Skeletal muscle satellite cell (primary cell): ENCODE measurements at regions not wholly inside any gene's neighbourhood (a gene's known extent, or its start where the extent isn't known, plus 50 kb on each side); places are given as distances from the start of the nearest gene placed in this dataset.

Experiments used
- H3K27me3 ChIP-seq: 2 replicates; pipeline ENCODE4 v1.7.0; 2013; ENCODE audit warnings: low read length; ENCODE audit not compliant: control insufficient read depth, insufficient read depth
- H3K36me3 ChIP-seq: 2 replicates; pipeline ENCODE4 v1.7.0; 2013; ENCODE audit warnings: mild to moderate bottlenecking, control low read depth, low read length; ENCODE audit not compliant: insufficient read depth
- H3K4me1 ChIP-seq: 2 replicates; pipeline ENCODE4 v1.7.0; 2013; ENCODE audit warnings: low read length; ENCODE audit not compliant: control insufficient read depth, insufficient read depth
- H3K4me2 ChIP-seq: 2 replicates; pipeline ENCODE4 v1.7.0; 2013; ENCODE audit warnings: mild to moderate bottlenecking, low read length
- H3K4me3 ChIP-seq: 2 replicates; pipeline ENCODE4 v1.7.0; 2013; ENCODE audit warnings: low read length
- H3K9ac ChIP-seq: 2 replicates; pipeline ENCODE4 v1.7.0; 2013; ENCODE audit warnings: mild to moderate bottlenecking, low read depth, low read length, moderate library complexity
- H3K9me3 ChIP-seq: replicated peaks from 2 replicates; pipeline ENCODE4 v1.7.0; 2013; ENCODE audit warnings: mild to moderate bottlenecking, control low read depth, low read length

DNA sequence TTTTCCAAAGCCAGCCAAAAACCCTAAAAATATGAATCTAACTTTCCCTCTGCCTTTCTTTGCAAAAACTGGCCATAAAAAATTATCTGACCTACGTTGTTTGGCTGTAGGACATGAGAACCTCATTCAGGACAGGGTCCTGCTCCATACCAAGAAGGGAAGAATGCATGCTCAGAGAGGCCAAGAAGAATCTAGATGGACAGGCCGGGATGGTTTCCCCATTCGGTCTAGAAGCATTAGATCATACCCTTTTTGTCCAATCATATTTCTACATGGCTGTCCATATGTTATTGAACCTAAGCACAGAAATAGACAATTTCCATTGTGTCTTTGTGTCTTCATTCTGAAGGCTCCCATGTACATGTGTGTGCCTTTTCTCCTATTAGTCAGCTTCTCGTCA is 2120.4 kb upstream of the PIK3C3 start:
- no peak overlapping the region for H3K9ac ChIP-seq
- H3K4me1 ChIP-seq, result peaks cover 5% of the 10 kb centered on the region
- no peaks in the 10 kb centered on the region for H3K27me3 ChIP-seq

DNA sequence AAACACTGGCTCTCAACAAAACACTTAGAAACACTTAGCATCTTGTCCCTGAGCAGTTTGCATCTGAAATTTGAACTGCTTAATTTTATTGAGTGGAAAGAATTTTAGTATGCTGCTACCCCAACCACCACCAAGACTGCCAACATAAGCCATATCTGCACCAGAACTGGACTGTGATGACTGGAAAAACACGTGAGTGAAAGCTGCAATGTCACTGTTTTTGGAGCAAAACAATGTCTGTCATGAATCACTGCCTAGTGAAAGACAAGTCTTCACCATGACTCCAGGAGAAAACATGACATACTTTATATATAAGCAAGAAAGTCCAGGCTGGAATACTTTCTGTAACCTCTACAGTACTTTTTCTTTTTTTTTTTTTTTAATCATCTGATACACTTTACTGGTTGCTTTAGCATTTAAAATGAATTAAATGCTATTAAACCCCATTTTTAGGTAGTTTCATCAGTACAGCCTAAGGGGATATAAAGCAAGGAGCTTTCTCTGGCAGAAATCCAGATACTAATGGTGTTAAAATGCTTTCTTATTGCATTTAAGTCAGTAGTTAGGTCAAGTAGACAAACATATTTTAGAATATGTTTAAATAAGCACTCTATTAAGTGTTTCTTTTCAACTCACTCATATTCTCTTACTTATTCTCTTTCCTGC is 2129.4 kb upstream of the PIK3C3 start:
- Histone ChIP-seq H3K9me3 (no peaks in the 10 kb centered on the region), H3K27me3 (no peaks in the 10 kb centered on the region), H3K4me2 (no peak overlapping the region), H3K9ac (no peak overlapping the region), H3K36me3 (no peaks in the 10 kb centered on the region), H3K4me1 (peaks cover 11% of the 10 kb centered on the region), H3K4me3 (no peak overlapping the region)

More for the DNA sequence above, 2120.4 kb upstream of the PIK3C3 start:
- Histone ChIP-seq H3K4me3 (no peak overlapping the region), H3K9me3 (no peaks in the 10 kb centered on the region), H3K4me2 (no peak overlapping the region), H3K36me3 (no peaks in the 10 kb centered on the region)

DNA sequence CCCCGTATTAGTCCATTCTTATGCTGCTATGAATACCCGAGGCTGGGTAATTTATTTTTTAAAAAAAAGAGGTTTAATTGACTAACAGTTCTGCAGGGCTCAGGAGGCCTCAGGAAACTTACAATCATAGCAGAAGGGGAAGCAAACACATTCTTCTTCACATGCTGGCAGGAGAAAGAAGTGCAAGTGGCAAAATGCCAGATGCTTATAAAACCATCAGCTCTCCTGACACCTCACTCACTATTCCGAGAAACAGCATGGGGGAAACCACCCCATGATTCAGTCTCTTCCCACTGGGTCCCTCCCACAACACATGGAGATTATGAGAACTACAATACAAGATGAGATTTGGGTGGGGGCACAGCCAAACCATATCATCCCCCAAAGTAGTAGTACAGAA is 2148.5 kb upstream of the PIK3C3 start:
- Histone ChIP-seq H3K9me3 (no peaks in the 10 kb centered on the region), H3K27me3 (no peaks in the 10 kb centered on the region), H3K9ac (no peak overlapping the region), H3K4me1 (no peaks in the 10 kb centered on the region), H3K36me3 (no peaks in the 10 kb centered on the region), H3K4me3 (no peak overlapping the region), H3K4me2 (no peak overlapping the region)

DNA sequence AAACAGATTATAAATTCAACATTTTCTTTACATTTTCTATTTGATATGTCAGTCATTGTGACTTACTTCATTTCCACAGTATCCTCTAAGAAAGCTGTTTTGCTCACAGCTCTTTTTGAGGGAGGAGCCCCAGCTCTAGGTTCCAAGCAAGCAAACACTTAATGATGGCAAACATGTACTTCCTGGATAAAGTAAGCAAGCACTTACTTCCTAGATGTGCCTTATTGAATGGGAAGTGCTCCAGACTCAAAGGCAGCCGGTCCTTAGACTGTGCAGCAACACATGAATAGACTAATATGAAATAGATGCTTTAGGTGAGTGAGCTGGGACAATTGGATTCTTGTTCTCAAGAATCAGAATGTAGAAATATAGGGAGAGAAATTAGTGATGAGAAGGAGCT is 2149.8 kb upstream of the PIK3C3 start:
- H3K27me3 ChIP-seq, result no peaks in the 10 kb centered on the region
- no peak overlapping the region for H3K4me2 ChIP-seq
- no peaks in the 10 kb centered on the region for H3K9me3 ChIP-seq
- no peaks in the 10 kb centered on the region for H3K4me1 ChIP-seq
- no peaks in the 10 kb centered on the region for H3K36me3 ChIP-seq
- H3K4me3 ChIP-seq, result no peak overlapping the region
- H3K9ac ChIP-seq, result no peak overlapping the region

DNA sequence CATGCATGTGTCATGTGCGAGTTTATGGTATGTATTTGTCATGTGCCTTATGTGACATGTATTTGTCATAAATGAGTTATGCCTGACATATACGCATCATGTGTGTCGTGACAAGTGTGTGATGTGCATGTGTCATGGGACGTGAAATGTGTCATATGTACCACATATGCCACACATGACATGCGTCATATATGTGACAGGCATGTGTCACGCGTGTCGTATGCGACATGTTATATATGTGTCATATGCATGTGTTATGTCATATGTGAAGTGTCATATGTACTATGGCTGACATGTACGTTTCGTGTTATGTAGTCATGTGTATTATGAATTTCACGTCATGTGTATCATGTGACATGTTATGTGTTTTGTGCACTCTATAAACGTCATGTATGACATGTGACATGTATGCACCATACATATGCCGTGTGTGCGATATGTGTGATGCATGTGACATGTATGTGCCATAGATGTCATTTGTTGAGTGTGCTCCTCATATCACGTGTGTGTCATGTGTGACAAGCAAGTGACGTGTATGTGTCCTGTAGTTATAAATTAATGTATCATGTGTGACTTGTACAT is 2152.3 kb upstream of the PIK3C3 start:
- Histone ChIP-seq H3K9ac (no peak overlapping the region), H3K9me3 (no peaks in the 10 kb centered on the region), H3K4me2 (no peak overlapping the region), H3K27me3 (no peaks in the 10 kb centered on the region), H3K4me1 (no peaks in the 10 kb centered on the region), H3K4me3 (no peak overlapping the region), H3K36me3 (no peaks in the 10 kb centered on the region)

DNA sequence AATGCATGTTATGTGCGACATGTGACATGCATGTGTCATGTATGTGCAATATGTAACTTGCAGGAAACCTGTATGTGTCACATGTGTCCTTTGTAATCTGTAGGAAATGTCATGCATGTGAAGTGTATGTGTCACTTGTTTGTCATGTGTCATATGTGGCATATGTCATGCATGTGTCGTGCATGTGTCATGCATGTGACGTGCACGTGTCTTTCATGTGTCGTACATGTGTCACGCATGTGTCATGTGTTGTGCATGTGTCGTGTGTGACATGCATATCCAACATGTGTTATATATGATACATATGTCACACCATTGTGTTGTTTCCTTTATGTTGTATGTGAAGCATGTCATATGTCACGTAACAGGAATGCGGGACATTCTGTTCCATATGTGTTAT is 2153.2 kb upstream of the PIK3C3 start:
- Histone ChIP-seq H3K9ac (no peak overlapping the region), H3K36me3 (no peaks in the 10 kb centered on the region), H3K27me3 (no peaks in the 10 kb centered on the region), H3K4me3 (no peak overlapping the region), H3K9me3 (no peaks in the 10 kb centered on the region), H3K4me1 (no peaks in the 10 kb centered on the region), H3K4me2 (no peak overlapping the region)

DNA sequence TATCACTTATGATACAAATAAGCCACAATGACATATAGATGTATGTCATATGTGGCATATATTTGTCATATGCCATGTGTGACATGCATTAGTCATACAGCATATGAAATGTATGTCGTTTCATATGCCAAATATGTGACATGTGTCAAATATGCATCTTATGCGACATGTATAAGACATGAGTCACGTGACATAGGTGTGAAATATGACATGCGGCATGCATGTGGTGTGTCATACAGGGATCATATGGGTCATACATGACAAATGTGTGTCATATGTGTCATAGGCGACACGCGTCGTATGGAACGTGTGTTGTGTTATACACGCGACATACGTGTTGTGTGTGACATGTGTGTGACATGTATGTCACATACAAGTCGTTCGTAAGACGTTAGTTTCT is 2154.0 kb upstream of the PIK3C3 start:
- Histone ChIP-seq H3K9me3 (no peaks in the 10 kb centered on the region), H3K4me2 (no peak overlapping the region), H3K36me3 (no peaks in the 10 kb centered on the region), H3K27me3 (no peaks in the 10 kb centered on the region), H3K4me3 (no peak overlapping the region), H3K9ac (no peak overlapping the region), H3K4me1 (no peaks in the 10 kb centered on the region)

DNA sequence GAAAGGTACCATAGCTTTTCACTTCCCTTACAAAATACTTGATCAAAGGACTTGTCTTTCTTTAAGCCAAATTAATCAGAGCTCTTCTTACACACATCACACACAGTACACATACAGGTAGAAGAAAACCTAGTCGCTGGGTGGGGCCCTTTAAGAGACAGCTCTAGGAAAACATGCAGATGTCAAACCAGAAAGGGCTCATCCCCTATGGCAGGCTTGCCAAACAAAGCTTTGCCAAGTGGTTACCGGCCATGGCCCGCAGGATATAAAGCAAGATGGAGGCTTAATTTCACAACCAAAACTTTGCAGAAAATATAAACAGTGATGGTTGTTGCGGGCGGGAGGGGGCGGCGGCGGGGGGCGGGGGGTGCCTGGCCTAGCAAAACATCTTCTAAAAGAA is 2156.0 kb upstream of the PIK3C3 start:
- Histone ChIP-seq H3K27me3 (no peaks in the 10 kb centered on the region), H3K9ac (no peak overlapping the region), H3K9me3 (no peaks in the 10 kb centered on the region), H3K4me3 (peak overlapping the region; percentile 75), H3K4me2 (peak overlapping the region; percentile 57), H3K36me3 (no peaks in the 10 kb centered on the region), H3K4me1 (no peaks in the 10 kb centered on the region)

DNA sequence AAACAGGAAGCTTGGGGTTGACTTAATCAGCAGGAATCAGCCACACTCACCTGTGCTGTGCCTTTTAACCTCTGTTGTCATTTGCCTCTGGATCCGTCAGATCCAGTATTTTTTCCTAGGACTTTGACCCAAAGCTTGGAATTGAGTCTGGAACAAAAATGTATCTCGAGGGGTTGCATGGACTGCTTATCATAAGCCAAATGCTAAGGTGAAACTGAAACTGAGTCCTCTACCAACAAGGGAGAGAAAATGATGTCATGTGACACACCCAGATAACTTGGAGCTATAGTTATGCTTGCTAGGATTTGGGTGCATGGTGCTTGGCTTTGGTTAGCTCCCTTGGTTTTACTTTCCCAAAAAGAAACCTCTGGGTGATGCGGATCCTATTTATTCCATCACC is 2158.6 kb upstream of the PIK3C3 start:
- Histone ChIP-seq H3K4me1 (no peaks in the 10 kb centered on the region), H3K27me3 (no peaks in the 10 kb centered on the region), H3K9ac (no peak overlapping the region), H3K36me3 (no peaks in the 10 kb centered on the region), H3K4me3 (no peak overlapping the region), H3K9me3 (no peaks in the 10 kb centered on the region), H3K4me2 (peak overlapping the region; percentile 14)

DNA sequence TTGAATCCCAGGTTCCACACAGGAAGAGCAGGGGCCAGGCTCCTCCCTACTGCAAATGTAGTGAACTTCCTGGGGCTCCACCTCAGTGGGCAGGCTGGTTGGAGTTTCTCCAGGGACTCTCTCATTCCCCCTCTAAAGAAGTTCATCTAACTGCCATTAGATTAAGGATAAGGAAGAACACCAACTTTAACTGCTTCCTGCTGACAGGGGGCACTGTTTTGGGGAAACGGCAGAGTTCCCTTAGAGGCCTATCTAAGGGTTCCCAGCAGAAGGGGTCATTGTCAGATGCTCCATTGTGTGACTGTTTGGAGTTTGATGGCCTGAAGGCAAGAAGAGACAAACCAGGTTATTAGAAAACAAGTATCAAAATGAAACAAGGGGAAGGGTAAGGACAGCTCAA is 2159.7 kb upstream of the PIK3C3 start:
- Histone ChIP-seq H3K4me3 (no peak overlapping the region), H3K4me2 (no peak overlapping the region), H3K9ac (no peak overlapping the region), H3K36me3 (no peaks in the 10 kb centered on the region), H3K27me3 (no peaks in the 10 kb centered on the region), H3K9me3 (no peaks in the 10 kb centered on the region), H3K4me1 (no peaks in the 10 kb centered on the region)

DNA sequence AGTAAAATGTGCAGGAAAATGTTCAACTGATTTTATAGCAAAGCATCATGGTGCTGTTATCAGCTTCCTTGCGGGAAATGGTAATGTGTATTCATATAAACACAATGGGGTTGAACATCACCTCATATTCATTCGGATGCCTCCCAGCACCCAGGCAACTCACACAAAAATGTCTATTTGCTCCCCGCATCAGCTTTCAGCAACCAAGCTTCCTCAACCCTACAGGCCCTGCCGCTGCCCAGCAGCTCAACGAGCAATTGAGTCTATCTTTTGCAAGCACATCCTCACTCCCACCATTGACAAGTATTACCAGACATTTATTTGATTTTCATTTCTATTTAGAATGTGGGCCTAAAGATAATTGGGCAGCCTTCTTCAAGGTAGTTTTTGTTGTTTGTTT is 2161.4 kb upstream of the PIK3C3 start:
- no peak overlapping the region for H3K4me2 ChIP-seq
- no peaks in the 10 kb centered on the region for H3K9me3 ChIP-seq
- no peaks in the 10 kb centered on the region for H3K36me3 ChIP-seq
- H3K4me1 ChIP-seq, result peaks cover 13% of the 10 kb centered on the region
- no peak overlapping the region for H3K9ac ChIP-seq
- no peaks in the 10 kb centered on the region for H3K27me3 ChIP-seq
- H3K4me3 ChIP-seq, result no peak overlapping the region

DNA sequence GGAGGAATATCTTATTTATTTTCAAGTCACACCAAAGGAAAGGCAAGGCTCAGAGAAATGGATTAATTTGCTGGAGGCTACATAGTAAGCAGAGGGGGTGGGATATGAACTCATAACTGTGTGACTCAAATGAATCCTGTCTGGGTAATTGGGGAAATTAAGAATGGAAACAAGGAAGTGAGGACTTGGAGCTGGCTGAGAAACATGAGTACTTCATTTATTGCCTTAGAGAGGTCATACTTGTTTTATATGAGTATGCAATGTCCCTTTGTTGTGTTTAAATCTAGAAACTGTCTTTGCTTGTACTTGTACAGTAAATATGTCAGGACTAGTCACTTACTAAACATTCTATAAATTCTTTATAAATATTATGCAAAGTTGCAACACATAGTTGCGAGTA is 2166.7 kb upstream of the PIK3C3 start:
- no peak overlapping the region for H3K4me3 ChIP-seq
- no peak overlapping the region for H3K9ac ChIP-seq
- H3K9me3 ChIP-seq, result no peaks in the 10 kb centered on the region
- no peak overlapping the region for H3K4me2 ChIP-seq
- H3K4me1 ChIP-seq, result peaks cover 14% of the 10 kb centered on the region
- H3K36me3 ChIP-seq, result no peaks in the 10 kb centered on the region
- H3K27me3 ChIP-seq, result no peaks in the 10 kb centered on the region
